ENCODE measurements at regions not wholly inside any gene's neighbourhood (a gene's known extent, or its start where the extent isn't known, plus 50 kb on each side); places are given as distances from the start of the nearest gene placed in this dataset.
"Not testable (repeated sequence)": the region's sequence is repeated elsewhere in the genome, so short reads cannot be mapped to it uniquely, and the experiment has no call there.

GRCh38 chr17:13787636-13788035 lies 185.9 kb upstream of the HS3ST3A1 start:
- DNase-seq (ENCODE audit: low spot score), result no peak

GRCh38 chr17:13788385-13788784 lies 186.7 kb upstream of the HS3ST3A1 start:
- no peak for DNase-seq (ENCODE audit: low spot score)

GRCh38 chr17:13792314-13792713 lies 190.6 kb upstream of the HS3ST3A1 start:
- no peak for DNase-seq (ENCODE audit: low spot score)

- no peak for DNase-seq (ENCODE audit: low spot score)
Measured at GRCh38 chr17:13793951-13794350, 192.2 kb upstream of the HS3ST3A1 start.

- DNase-seq (ENCODE audit: low spot score), result no peak
Measured at GRCh38 chr17:13797863-13798262, 196.1 kb upstream of the HS3ST3A1 start.

- DNase-seq (ENCODE audit: low spot score), result no peak
Measured at GRCh38 chr17:13806092-13806491, 204.4 kb upstream of the HS3ST3A1 start.

- DNase-seq (ENCODE audit: low spot score), result no peak
Measured at GRCh38 chr17:13807103-13807502, 205.4 kb upstream of the HS3ST3A1 start.

GRCh38 chr17:13812350-13812749 lies 210.6 kb upstream of the HS3ST3A1 start:
- no peak for DNase-seq (ENCODE audit: low spot score)

- no peak for DNase-seq (ENCODE audit: low spot score)
Measured at GRCh38 chr17:13813347-13814240, 211.9 kb upstream of the HS3ST3A1 start.

- DNase-seq (ENCODE audit: low spot score), result no peak
Measured at GRCh38 chr17:13822700-13823099, 221.0 kb upstream of the HS3ST3A1 start.

GRCh38 chr17:13825526-13826040 lies 223.9 kb upstream of the HS3ST3A1 start:
- no peak for DNase-seq (ENCODE audit: low spot score)

- DNase-seq (ENCODE audit: low spot score), result no peak
Measured at GRCh38 chr17:13827118-13827517, 225.4 kb upstream of the HS3ST3A1 start.

- DNase-seq (ENCODE audit: low spot score), result no peak
Measured at GRCh38 chr17:13833921-13834320, 232.2 kb upstream of the HS3ST3A1 start.

GRCh38 chr17:13835151-13835550 lies 233.4 kb upstream of the HS3ST3A1 start:
- no peak for DNase-seq (ENCODE audit: low spot score)

- DNase-seq (ENCODE audit: low spot score), result no peak
Measured at GRCh38 chr17:13837417-13837816, 231.9 kb upstream of the COX10 start.

- no peak for DNase-seq (ENCODE audit: low spot score)
Measured at GRCh38 chr17:13840254-13840653, 229.1 kb upstream of the COX10 start.

- DNase-seq (ENCODE audit: low spot score), result no peak
Measured at GRCh38 chr17:13843862-13844635, 225.3 kb upstream of the COX10 start.

GRCh38 chr17:13851889-13852288 lies 217.4 kb upstream of the COX10 start:
- no peak for DNase-seq (ENCODE audit: low spot score)

GRCh38 chr17:13855730-13856129 lies 213.6 kb upstream of the COX10 start:
- DNase-seq (ENCODE audit: low spot score), result not testable (repeated sequence)

GRCh38 chr17:13862346-13862745 lies 207.0 kb upstream of the COX10 start:
- DNase-seq (ENCODE audit: low spot score), result no peak

GRCh38 chr17:13863436-13863835 lies 205.9 kb upstream of the COX10 start:
- no peak for DNase-seq (ENCODE audit: low spot score)

- no peak for DNase-seq (ENCODE audit: low spot score)
Measured at GRCh38 chr17:13864521-13864920, 204.8 kb upstream of the COX10 start.

GRCh38 chr17:13865650-13866049 lies 203.7 kb upstream of the COX10 start:
- DNase-seq (ENCODE audit: low spot score), result no peak

All from hematopoietic multipotent progenitor cell treated with erythropoietin and hydrocortisone succinate and interleukin-3 and kit ligand, for 17 days (in vitro differentiated cells).